ENCODE measurements at regions not wholly inside any gene's neighbourhood (a gene's known extent, or its start where the extent isn't known, plus 50 kb on each side); places are given as distances from the start of the nearest gene placed in this dataset.

DNA sequence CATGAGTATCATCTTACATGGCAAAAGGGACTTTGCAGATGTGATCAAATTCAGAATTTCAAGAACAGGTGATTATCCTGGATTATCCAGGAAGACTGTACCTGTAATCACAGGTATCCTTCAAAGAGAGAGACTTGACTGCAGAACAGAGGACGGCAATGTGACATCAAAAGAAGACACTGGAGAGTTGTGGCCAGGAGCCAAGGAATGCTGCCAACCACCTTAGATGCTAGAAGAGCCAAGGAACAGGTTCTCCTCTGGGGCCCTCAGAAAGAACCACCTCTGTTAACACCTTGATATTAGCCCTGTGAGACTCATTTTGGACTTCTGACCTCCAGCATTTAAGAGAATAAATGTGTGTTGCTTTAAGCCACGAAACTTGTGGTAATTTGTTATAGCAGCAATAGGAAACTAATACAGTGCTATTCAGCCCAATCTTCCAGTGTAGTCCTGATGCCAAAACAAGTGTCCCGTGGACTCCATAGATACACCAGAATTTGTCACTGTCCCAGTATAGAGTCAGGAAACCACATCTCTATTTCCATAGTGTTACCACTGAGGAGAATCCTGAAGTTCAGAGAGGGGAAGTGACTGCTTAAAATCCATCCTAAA, 330.6 kb upstream of the TLE3 start:
- peaks cover 2% of the 10 kb centered on the region for H3K4me1 ChIP-seq (ENCODE audit: control insufficient read depth, extremely low read depth, insufficient read depth, low read length)
- no peak overlapping the region for H3K4me2 ChIP-seq (ENCODE audit: extremely low read depth, insufficient read depth, low read length)
- no peak overlapping the region for H3K9ac ChIP-seq (ENCODE audit: insufficient read depth, low read length)
- no peaks in the 10 kb centered on the region for H3K9me3 ChIP-seq (ENCODE audit: control insufficient read depth, insufficient read depth, low read depth, low read length)
- no peaks in the 10 kb centered on the region for H3K79me2 ChIP-seq (ENCODE audit: control insufficient read depth, insufficient read depth, low read length)
- H2AFZ ChIP-seq (ENCODE audit: low read length), result no peak overlapping the region
- TF ChIP-seq EZH2 (IDR thresholded peaks at IDR 0.05; ENCODE audit: low read length, missing control alignments), result no peak
- TF ChIP-seq, protein P1, sequence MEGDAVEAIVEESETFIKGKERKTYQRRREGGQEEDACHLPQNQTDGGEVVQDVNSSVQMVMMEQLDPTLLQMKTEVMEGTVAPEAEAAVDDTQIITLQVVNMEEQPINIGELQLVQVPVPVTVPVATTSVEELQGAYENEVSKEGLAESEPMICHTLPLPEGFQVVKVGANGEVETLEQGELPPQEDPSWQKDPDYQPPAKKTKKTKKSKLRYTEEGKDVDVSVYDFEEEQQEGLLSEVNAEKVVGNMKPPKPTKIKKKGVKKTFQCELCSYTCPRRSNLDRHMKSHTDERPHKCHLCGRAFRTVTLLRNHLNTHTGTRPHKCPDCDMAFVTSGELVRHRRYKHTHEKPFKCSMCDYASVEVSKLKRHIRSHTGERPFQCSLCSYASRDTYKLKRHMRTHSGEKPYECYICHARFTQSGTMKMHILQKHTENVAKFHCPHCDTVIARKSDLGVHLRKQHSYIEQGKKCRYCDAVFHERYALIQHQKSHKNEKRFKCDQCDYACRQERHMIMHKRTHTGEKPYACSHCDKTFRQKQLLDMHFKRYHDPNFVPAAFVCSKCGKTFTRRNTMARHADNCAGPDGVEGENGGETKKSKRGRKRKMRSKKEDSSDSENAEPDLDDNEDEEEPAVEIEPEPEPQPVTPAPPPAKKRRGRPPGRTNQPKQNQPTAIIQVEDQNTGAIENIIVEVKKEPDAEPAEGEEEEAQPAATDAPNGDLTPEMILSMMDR (conservative IDR thresholded peaks at IDR 0.05 in 1 of 2, IDR thresholded peaks at IDR 0.05 in 1 of 2; ENCODE audit: low read depth in 1 of 2, low read length in 2 of 2), result no peak
- peaks cover 6% of the 10 kb centered on the region for H3K27me3 ChIP-seq (ENCODE audit: control insufficient read depth, insufficient read depth, low read length)
- H3K27ac ChIP-seq (ENCODE audit: insufficient read depth, low read length), result no peak overlapping the region
- H3K4me3 ChIP-seq (replicated peaks in 1 of 4; ENCODE audit: control extremely low read depth in 1 of 4, insufficient read depth in 1 of 4, low read depth in 3 of 4, low read length in 4 of 4), result no peak overlapping the region
- H3K36me3 ChIP-seq (ENCODE audit: control insufficient read depth, insufficient read depth, low read length), result no peaks in the 10 kb centered on the region
- DNase-seq (ENCODE audit: low read depth in 2 of 2), result no peak
- no peaks in the 10 kb centered on the region for H4K20me1 ChIP-seq (ENCODE audit: control insufficient read depth, extremely low read depth, insufficient read depth, low read length)

DNA sequence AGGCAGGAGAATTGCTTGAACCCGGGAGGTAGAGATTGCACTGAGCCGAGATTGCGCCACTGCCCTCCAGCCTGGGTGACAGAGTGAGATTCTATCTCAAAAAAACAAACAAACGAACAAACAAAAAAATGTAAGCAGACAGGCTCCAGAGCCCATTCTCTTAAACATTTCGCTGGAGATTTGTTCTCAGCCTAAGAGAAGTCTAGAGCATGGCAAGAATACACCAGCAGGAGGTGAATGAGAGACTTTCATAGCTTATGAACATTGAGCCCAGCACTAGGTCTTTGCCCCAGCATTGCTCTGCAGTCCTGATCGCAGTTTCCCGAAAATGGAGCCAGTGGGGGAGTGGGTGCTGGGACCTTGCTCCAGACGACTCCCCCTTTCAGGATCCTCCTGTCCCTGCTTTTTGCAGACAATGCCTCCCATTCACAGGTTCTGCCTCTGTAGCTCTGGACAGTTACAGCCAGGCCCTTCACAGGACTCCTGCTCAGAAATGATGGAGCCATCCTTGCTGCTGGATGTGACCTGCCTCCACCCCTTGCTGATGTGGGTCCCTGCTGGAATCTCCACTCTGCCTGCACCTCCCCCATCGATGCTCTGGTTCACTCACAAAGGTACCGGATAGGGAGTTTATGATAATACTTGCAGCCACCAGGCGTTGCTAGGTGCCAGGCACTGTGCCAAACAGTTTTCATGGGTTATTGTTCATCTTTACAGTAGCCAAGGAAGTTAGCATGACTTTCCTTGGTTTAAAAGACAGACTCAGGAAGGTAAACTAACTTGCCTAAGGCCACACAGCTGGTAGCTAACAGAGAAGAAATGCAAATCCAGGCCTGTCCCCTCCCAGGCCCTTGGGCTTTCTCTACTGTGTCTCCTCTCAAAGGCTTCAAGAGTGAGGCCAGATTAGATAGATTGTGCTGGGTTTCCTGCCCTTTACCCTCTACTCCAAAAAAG, 329.7 kb upstream of the TLE3 start:
- Histone ChIP-seq H3K9ac (ENCODE audit: insufficient read depth, low read length) (no peak overlapping the region), H4K20me1 (ENCODE audit: control insufficient read depth, extremely low read depth, insufficient read depth, low read length) (no peaks in the 10 kb centered on the region), H3K4me1 (ENCODE audit: control insufficient read depth, extremely low read depth, insufficient read depth, low read length) (peaks cover 2% of the 10 kb centered on the region), H2AFZ (ENCODE audit: low read length) (no peak overlapping the region), H3K79me2 (ENCODE audit: control insufficient read depth, insufficient read depth, low read length) (no peaks in the 10 kb centered on the region), H3K4me3 (replicated peaks in 1 of 4; ENCODE audit: control extremely low read depth in 1 of 4, insufficient read depth in 1 of 4, low read depth in 3 of 4, low read length in 4 of 4) (no peak overlapping the region), H3K9me3 (ENCODE audit: control insufficient read depth, insufficient read depth, low read depth, low read length) (no peaks in the 10 kb centered on the region), H3K36me3 (ENCODE audit: control insufficient read depth, insufficient read depth, low read length) (no peaks in the 10 kb centered on the region), H3K27me3 (ENCODE audit: control insufficient read depth, insufficient read depth, low read length) (peaks cover 13% of the 10 kb centered on the region), H3K4me2 (ENCODE audit: extremely low read depth, insufficient read depth, low read length) (no peak overlapping the region), H3K27ac (ENCODE audit: insufficient read depth, low read length) (no peak overlapping the region)
- no peak for TF ChIP-seq EZH2 (IDR thresholded peaks at IDR 0.05; ENCODE audit: low read length, missing control alignments)
- TF ChIP-seq, protein P1 (conservative IDR thresholded peaks at IDR 0.05 in 1 of 2, IDR thresholded peaks at IDR 0.05 in 1 of 2; ENCODE audit: low read depth in 1 of 2, low read length in 2 of 2), result peak in 1 of 2 donors; percentile 28
- peak; percentile 5 to 10 for DNase-seq (ENCODE audit: low read depth in 2 of 2)

DNA sequence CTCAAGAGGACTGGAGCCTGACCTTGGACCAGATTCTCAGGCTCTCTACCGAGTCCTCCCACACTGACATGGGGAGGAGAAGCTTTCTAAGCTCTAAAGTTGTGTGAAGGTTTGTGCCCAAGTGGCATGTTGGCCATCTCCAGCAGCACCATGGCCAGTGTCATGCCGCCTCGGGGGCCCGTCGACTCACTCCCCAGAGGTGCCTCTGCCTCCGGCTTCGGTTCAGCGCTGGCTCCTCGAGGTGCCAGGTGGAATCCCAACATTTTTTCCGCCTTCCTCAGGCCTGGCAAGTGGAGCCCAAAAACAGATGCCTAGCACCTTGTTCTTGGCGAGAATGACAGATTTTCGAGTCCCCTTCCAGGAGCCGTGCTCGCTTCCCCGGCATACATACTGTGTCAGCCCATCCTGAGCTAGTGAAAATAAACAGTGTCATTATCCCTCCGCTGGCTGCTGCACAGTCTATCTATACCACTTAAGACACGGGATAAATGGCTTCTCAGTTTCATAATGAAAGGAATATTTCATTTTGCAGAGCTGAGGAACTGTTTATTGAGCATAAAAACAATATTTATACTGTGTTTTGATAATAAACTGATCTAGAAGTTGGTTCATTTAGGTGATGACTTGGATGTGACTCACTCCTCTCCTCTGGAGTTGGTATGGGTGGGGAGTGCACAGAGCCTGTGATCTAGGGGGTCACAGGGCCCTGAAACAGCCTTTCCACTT, 328.5 kb upstream of the TLE3 start:
- no peaks in the 10 kb centered on the region for H3K36me3 ChIP-seq (ENCODE audit: control insufficient read depth, insufficient read depth, low read length)
- peaks cover 2% of the 10 kb centered on the region for H3K4me1 ChIP-seq (ENCODE audit: control insufficient read depth, extremely low read depth, insufficient read depth, low read length)
- no peak overlapping the region for H3K27ac ChIP-seq (ENCODE audit: insufficient read depth, low read length)
- H4K20me1 ChIP-seq (ENCODE audit: control insufficient read depth, extremely low read depth, insufficient read depth, low read length), result no peaks in the 10 kb centered on the region
- peaks cover 16% of the 10 kb centered on the region for H3K27me3 ChIP-seq (ENCODE audit: control insufficient read depth, insufficient read depth, low read length)
- H3K4me2 ChIP-seq (ENCODE audit: extremely low read depth, insufficient read depth, low read length), result peak overlapping the region; percentile 49
- no peak overlapping the region for H3K9ac ChIP-seq (ENCODE audit: insufficient read depth, low read length)
- DNase-seq (ENCODE audit: low read depth in 2 of 2), result peak; percentile 23 to 39
- H3K9me3 ChIP-seq (ENCODE audit: control insufficient read depth, insufficient read depth, low read depth, low read length), result no peaks in the 10 kb centered on the region
- TF ChIP-seq, protein P1 (conservative IDR thresholded peaks at IDR 0.05 in 1 of 2, IDR thresholded peaks at IDR 0.05 in 1 of 2; ENCODE audit: low read depth in 1 of 2, low read length in 2 of 2), result no peak
- no peak for TF ChIP-seq EZH2 (IDR thresholded peaks at IDR 0.05; ENCODE audit: low read length, missing control alignments)
- H3K79me2 ChIP-seq (ENCODE audit: control insufficient read depth, insufficient read depth, low read length), result no peaks in the 10 kb centered on the region
- H2AFZ ChIP-seq (ENCODE audit: low read length), result no peak overlapping the region
- no peak overlapping the region for H3K4me3 ChIP-seq (replicated peaks in 1 of 4; ENCODE audit: control extremely low read depth in 1 of 4, insufficient read depth in 1 of 4, low read depth in 3 of 4, low read length in 4 of 4)
